Stimulated activated naive B cell treated with anti-CD40 and anti-IgM and Interleukin-4, amounts not matched to agents 10 μg/mL and 1 μg/mL and 100 μg/mL, for 72 hours (primary cell): ENCODE measurements at regions not wholly inside any gene's neighbourhood (a gene's known extent, or its start where the extent isn't known, plus 50 kb on each side); places are given as distances from the start of the nearest gene placed in this dataset.

ENCODE experiments used
- ATAC-seq, 2 donors: fragments of 150-1000 bp; cut with Tn5 transposase; replicated peaks; 2 replicates each; pipeline ENCODE4 v1.10.0; 2021; ENCODE audit warnings: moderate library complexity in 1 of 2
- DNase-seq: peaks from one replicate; pipeline ENCODE4 v3.0.0; 2021
- H3K27ac Mint-ChIP-seq: one replicate; pipeline ENCODE4 v1.8.0; 2022; ENCODE audit warnings: mild to moderate bottlenecking, mixed read lengths
- H3K27me3 Mint-ChIP-seq, 2 donors: one replicate each; pipeline ENCODE4 v1.8.0; 2022; ENCODE audit warnings: mixed read lengths in 2 of 2
- H3K36me3 Mint-ChIP-seq, 2 donors: one replicate each; pipeline ENCODE4 v1.8.0; 2022; ENCODE audit warnings: mixed read lengths in 2 of 2, mild to moderate bottlenecking in 1 of 2
- H3K4me1 Mint-ChIP-seq, 2 donors: one replicate each; pipeline ENCODE4 v1.8.0; 2022; ENCODE audit warnings: mixed read lengths in 2 of 2, mild to moderate bottlenecking in 1 of 2
- H3K4me3 Mint-ChIP-seq, 2 donors: one replicate each; pipeline ENCODE4 v1.8.0; 2022; ENCODE audit warnings: mild to moderate bottlenecking in 2 of 2, mixed read lengths in 2 of 2, moderate library complexity in 1 of 2
- H3K9me3 Mint-ChIP-seq, 2 donors: one replicate each; pipeline ENCODE4 v1.8.0; 2022; ENCODE audit warnings: mixed read lengths in 2 of 2, mild to moderate bottlenecking in 1 of 2

- Mint-ChIP-seq H3K4me3 (no peak overlapping the region), H3K27me3 (no peaks in the 10 kb centered on the region), H3K4me1 (no peaks in the 10 kb centered on the region), H3K9me3 (peaks cover 0 to 6% of the 10 kb centered on the region in 2 donors), H3K36me3 (no peaks in the 10 kb centered on the region), H3K27ac (no peak overlapping the region)
- ATAC-seq (no peak), DNase-seq (no peak)
Observed at GRCh38 chr5:4777435-4777834, 362.7 kb upstream of the ADAMTS16 start.

DNA sequence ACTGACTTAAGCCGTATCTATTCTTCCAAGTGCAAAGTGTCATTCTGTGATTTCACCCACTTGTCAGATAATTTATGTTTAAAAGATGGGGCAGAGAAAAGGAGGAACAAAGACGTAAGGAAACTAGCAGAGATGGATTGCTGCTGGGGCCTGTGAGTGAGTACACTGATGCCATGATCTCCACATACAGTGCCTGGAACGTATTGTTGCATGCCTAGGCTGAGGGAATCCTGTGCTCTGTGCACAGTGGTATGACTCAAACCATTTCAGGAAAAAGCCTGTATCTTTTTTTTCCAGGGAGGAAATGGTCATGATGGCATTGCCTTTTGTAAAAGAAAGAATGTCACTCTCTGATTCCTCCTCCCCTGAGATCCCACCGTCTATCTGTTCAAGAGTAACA is 359.5 kb upstream of the ADAMTS16 start:
- H3K27me3 Mint-ChIP-seq, result no peaks in the 10 kb centered on the region
- H3K4me3 Mint-ChIP-seq, result no peak overlapping the region
- H3K27ac Mint-ChIP-seq, result no peak overlapping the region
- no peaks in the 10 kb centered on the region for H3K36me3 Mint-ChIP-seq
- ATAC-seq, result no peak
- no peak for DNase-seq
- H3K4me1 Mint-ChIP-seq, result no peaks in the 10 kb centered on the region
- H3K9me3 Mint-ChIP-seq, result peaks cover 6 to 7% of the 10 kb centered on the region in 2 donors

DNA sequence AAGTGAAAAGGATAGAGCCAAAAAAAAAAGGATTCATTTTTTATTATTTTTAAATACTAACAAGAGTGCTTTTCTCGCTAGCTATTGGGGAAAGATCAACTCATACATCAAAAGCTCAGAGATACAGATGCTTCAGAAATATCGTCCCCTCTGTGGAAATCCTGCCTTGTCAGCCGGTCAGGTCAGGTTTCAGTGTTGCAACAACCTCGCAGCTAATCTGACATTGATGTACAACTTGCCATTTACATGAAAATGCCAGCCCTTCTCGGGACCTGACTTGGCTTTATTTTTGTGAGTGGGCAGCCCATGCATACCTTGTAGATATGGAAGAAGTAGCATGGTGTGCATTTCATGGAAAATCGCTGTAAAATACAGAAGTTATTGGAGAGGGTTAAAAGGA is 358.8 kb upstream of the ADAMTS16 start:
- DNase-seq, result no peak
- Mint-ChIP-seq H3K9me3 (peaks cover 7% of the 10 kb centered on the region in 2 donors), H3K4me3 (no peak overlapping the region), H3K36me3 (no peaks in the 10 kb centered on the region), H3K27ac (no peak overlapping the region), H3K27me3 (no peaks in the 10 kb centered on the region), H3K4me1 (no peaks in the 10 kb centered on the region)
- no peak for ATAC-seq

DNA sequence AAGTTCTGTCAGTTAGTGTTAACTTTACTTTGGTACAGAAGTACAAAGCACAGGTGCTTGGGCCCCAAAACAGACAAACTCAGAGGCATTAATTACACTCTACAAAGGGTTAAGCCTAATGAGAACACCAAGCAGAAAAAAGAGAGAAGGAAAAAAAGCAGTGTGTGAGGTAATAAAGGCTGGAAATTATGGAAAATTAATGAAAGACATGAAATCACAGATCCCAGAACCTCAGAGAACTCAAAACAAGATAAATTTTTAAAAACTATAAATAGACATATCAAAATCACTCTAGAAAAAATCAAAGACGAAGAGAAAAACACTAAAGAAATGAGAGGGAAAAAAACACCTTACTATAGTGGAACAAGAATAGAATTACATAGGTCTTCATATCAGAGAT is 354.2 kb upstream of the ADAMTS16 start:
- no peak for ATAC-seq
- Mint-ChIP-seq H3K36me3 (no peaks in the 10 kb centered on the region), H3K4me1 (no peaks in the 10 kb centered on the region), H3K27me3 (no peaks in the 10 kb centered on the region), H3K9me3 (peaks cover 7 to 9% of the 10 kb centered on the region in 2 donors), H3K27ac (no peak overlapping the region), H3K4me3 (no peak overlapping the region)
- DNase-seq, result no peak

GRCh38 chr5:4797445-4797844 is 342.7 kb upstream of the ADAMTS16 start:
- DNase-seq, result no peak

GRCh38 chr5:4802044-4802443 is 338.1 kb upstream of the ADAMTS16 start:
- no peaks in the 10 kb centered on the region for H3K4me1 Mint-ChIP-seq
- ATAC-seq (no peak), DNase-seq (no peak)
- no peaks in the 10 kb centered on the region for H3K36me3 Mint-ChIP-seq
- H3K27ac Mint-ChIP-seq, result no peak overlapping the region
- peaks cover 3 to 4% of the 10 kb centered on the region in 2 donors for H3K9me3 Mint-ChIP-seq
- H3K4me3 Mint-ChIP-seq, result no peak overlapping the region
- no peaks in the 10 kb centered on the region for H3K27me3 Mint-ChIP-seq

More at GRCh38 chr5:4797445-4797844, 342.7 kb upstream of the ADAMTS16 start:
- H3K36me3 Mint-ChIP-seq, result no peaks in the 10 kb centered on the region
- H3K27ac Mint-ChIP-seq, result no peak overlapping the region
- no peaks in the 10 kb centered on the region for H3K4me1 Mint-ChIP-seq
- no peak overlapping the region for H3K4me3 Mint-ChIP-seq
- no peaks in the 10 kb centered on the region for H3K27me3 Mint-ChIP-seq
- H3K9me3 Mint-ChIP-seq, result peaks cover 4% of the 10 kb centered on the region in 2 donors
- ATAC-seq, result no peak

GRCh38 chr5:4804691-4805360 is 335.3 kb upstream of the ADAMTS16 start:
- Mint-ChIP-seq H3K4me3 (no peak overlapping the region), H3K9me3 (peaks cover 3 to 9% of the 10 kb centered on the region in 2 donors), H3K4me1 (no peaks in the 10 kb centered on the region), H3K36me3 (no peaks in the 10 kb centered on the region), H3K27ac (no peak overlapping the region), H3K27me3 (no peaks in the 10 kb centered on the region)
- DNase-seq, result no peak
- no peak for ATAC-seq

DNA sequence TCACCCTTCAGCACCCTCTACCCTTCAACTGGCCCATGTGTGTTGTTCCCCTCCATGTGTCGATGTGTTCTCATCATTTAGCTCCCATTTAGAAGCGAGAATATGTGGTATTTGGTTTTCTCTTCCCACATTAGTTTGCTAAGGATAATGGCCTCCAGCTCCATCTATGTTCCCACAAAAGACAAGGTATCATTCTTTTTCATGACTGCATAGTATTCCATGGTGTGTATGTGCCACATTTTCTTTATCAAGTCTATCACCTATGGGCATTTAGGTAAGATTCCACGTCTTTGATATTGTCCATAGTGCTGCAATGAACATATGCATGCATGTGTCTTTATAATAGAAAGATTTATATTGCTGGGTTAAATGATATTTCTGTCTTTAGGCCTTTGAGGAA is 325.1 kb upstream of the ADAMTS16 start:
- Mint-ChIP-seq H3K36me3 (no peaks in the 10 kb centered on the region), H3K27me3 (no peaks in the 10 kb centered on the region), H3K4me1 (no peaks in the 10 kb centered on the region), H3K27ac (no peak overlapping the region), H3K4me3 (no peak overlapping the region), H3K9me3 (peaks cover 6 to 7% of the 10 kb centered on the region in 2 donors)
- DNase-seq (no peak), ATAC-seq (no peak)

DNA sequence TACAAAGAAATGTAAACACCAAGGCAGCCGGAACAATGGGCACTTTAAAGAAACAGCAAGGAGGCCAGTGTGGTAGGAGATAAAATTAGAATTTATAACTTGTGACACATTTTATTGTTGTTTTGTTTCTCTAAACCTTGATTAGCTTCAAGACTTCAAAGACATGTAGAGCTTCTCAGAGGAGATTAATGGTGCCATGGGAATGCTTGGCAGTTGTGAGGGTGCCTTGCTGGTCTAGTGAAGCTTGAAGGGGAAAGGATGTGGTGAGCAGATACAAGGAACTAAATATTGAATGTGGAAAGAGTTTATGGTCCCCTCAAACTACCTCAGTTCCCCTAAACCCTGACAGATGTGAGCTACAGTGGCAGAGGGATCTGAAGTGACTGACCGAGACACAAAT is 322.4 kb upstream of the ADAMTS16 start:
- DNase-seq (no peak), ATAC-seq (no peak)
- H3K27ac Mint-ChIP-seq, result no peak overlapping the region
- no peak overlapping the region for H3K4me3 Mint-ChIP-seq
- H3K9me3 Mint-ChIP-seq, result peaks cover 5 to 7% of the 10 kb centered on the region in 2 donors
- H3K36me3 Mint-ChIP-seq, result no peaks in the 10 kb centered on the region
- H3K27me3 Mint-ChIP-seq, result no peaks in the 10 kb centered on the region
- no peaks in the 10 kb centered on the region for H3K4me1 Mint-ChIP-seq

GRCh38 chr5:4831325-4831724 is 308.8 kb upstream of the ADAMTS16 start:
- no peak for DNase-seq
- H3K4me3 Mint-ChIP-seq, result no peak overlapping the region
- no peak overlapping the region for H3K27ac Mint-ChIP-seq
- no peaks in the 10 kb centered on the region for H3K9me3 Mint-ChIP-seq
- H3K27me3 Mint-ChIP-seq, result no peaks in the 10 kb centered on the region
- H3K4me1 Mint-ChIP-seq, result no peaks in the 10 kb centered on the region
- no peaks in the 10 kb centered on the region for H3K36me3 Mint-ChIP-seq
- ATAC-seq, result no peak

DNA sequence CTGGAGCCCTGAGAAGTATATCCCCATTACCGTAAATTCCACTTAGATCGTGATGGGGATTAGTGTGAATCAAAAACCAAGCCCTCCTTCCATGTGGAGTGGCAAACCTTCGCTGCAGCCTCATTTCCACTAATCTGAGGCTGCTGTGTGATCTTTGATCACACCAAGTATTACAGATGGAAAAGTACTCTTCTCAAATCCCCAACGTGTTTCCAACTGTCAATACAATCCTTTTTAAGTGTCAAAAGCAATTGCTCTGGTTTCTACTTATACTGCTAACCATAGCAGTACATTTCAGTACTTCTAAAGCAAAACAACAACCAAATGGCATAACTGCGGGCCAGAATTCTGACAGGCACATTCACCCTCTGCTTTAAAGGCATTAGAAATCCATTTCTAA is 307.7 kb upstream of the ADAMTS16 start:
- H3K36me3 Mint-ChIP-seq, result no peaks in the 10 kb centered on the region
- no peak for DNase-seq
- H3K4me1 Mint-ChIP-seq, result no peaks in the 10 kb centered on the region
- no peaks in the 10 kb centered on the region for H3K27me3 Mint-ChIP-seq
- no peak for ATAC-seq
- H3K27ac Mint-ChIP-seq, result no peak overlapping the region
- H3K4me3 Mint-ChIP-seq, result no peak overlapping the region
- no peaks in the 10 kb centered on the region for H3K9me3 Mint-ChIP-seq

DNA sequence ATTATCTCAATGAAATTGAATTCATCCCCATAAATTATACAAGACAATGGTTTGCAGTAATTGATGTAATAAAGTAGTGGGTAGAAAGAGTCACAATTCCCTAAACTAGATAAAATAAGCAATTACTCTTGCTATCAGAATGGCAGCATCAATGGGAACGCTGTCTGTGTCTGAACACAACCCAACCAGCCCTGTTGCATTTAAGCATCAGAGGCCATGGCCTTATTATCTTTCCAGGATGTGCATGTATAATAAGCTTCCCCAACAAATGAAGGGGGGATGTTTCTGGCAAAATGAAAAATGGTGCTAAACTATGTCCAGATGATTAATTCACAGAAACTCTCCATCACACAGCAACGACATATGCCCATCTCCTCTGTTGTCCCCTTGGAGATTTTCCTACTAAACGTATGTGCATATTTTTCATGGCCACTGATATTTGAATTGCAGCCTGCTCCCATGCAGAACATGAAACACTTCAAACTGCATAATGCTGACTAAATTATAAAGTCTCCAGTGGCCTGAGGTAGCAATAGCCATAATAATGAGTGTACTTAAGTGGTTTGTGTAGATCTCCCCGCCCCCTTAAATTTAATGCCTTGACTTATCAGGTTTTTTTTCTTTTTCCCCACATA is 306.9 kb upstream of the ADAMTS16 start:
- Mint-ChIP-seq H3K27me3 (no peaks in the 10 kb centered on the region), H3K4me1 (no peaks in the 10 kb centered on the region), H3K4me3 (no peak overlapping the region), H3K27ac (no peak overlapping the region), H3K36me3 (no peaks in the 10 kb centered on the region), H3K9me3 (no peaks in the 10 kb centered on the region)
- DNase-seq (no peak), ATAC-seq (no peak)

DNA sequence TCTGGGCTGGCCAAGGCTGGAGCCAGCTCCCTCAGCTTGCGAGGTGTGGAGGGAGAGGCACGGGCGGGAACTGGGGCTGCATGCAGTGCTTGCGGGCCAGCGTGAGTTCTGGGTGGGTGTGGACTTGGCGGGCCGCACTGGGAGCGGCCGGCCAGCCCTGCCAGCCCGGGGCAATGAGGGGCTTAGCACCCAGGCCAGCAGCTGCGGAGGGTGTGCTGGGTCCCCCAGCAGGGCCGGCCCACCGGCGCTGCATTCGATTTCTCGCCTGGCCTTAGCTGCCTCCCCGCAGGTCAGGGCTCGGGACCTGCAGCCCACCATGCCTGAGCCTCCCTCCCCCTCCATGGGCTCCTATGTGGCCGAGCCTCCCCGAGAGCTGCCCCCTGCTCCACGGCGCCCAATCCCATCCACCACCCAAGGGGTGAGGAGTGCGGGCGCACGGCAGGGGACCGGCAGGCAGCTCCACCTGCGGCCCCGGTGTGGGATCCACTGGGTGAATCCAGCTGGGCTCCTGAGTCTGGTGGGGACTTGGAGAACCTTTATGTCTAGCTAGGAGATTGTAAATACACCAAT is 302.6 kb upstream of the ADAMTS16 start:
- no peak for DNase-seq
- no peaks in the 10 kb centered on the region for H3K4me1 Mint-ChIP-seq
- H3K27me3 Mint-ChIP-seq, result no peaks in the 10 kb centered on the region
- ATAC-seq, result no peak
- no peak overlapping the region for H3K4me3 Mint-ChIP-seq
- no peak overlapping the region for H3K27ac Mint-ChIP-seq
- H3K36me3 Mint-ChIP-seq, result no peaks in the 10 kb centered on the region
- H3K9me3 Mint-ChIP-seq, result peaks cover 1 to 3% of the 10 kb centered on the region in 2 donors

DNA sequence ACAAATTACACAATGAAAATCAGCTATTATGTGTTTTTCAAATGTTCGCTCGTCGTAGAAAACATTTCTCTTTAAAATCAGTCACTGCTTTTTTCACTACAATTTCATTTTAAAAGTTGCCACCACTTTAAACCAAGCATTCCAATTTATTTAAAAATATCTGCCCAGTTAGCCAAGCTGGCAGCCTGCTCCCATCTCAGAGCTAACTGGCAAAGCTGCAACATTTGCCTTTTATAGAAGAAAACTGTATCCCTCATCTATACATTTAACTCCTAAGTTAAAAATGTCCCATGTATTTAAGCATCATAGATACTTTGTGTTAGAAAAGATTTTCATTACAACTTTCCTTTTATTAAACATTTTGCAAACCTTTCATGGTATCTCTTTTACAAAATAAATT is 294.9 kb upstream of the ADAMTS16 start:
- DNase-seq (no peak), ATAC-seq (no peak)
- H3K4me1 Mint-ChIP-seq, result no peaks in the 10 kb centered on the region
- no peak overlapping the region for H3K27ac Mint-ChIP-seq
- H3K27me3 Mint-ChIP-seq, result no peaks in the 10 kb centered on the region
- H3K9me3 Mint-ChIP-seq, result peaks cover 15 to 16% of the 10 kb centered on the region in 2 donors
- no peak overlapping the region for H3K4me3 Mint-ChIP-seq
- no peaks in the 10 kb centered on the region for H3K36me3 Mint-ChIP-seq

DNA sequence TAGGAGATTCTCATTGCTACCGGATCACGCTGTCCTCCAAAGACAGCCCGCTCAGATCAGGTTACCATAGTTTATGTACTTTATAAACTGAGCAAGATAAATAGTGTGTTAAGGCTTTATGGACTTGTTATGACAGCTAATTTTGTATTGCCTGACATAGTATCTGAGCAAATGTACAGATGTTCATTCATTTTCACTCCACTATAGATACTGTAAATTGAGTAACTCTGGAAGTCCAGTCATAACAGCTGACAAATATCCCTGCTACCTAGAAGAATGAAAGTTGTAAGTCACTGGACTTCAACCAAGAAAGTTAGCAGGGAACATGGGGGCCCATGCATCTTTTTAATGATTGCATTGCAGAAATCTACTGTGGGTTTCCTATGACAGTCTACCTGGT is 292.4 kb upstream of the ADAMTS16 start:
- DNase-seq, result no peak
- Mint-ChIP-seq H3K36me3 (no peaks in the 10 kb centered on the region), H3K27me3 (no peaks in the 10 kb centered on the region), H3K4me1 (no peaks in the 10 kb centered on the region), H3K9me3 (peaks cover 15 to 17% of the 10 kb centered on the region in 2 donors), H3K27ac (no peak overlapping the region), H3K4me3 (no peak overlapping the region)
- ATAC-seq, result no peak
